Spleen (tissue), 11 donors: ENCODE measurements at regions not wholly inside any gene's neighbourhood (a gene's known extent, or its start where the extent isn't known, plus 50 kb on each side); places are given as distances from the start of the nearest gene placed in this dataset.
A peak's percentile ranks its signal among the peaks of the same experiment; 100 is the strongest.

Experiments used
- DNase-seq: peaks from one replicate; pipeline ENCODE4 v3.0.0-alpha.2; 2020
- H3K27ac ChIP-seq, 8 donors: fragments of 200-600 bp; sonication (generic) in 7 of 8; 1 replicate in 4 of 8; 2 replicates in 4 of 8; pipeline versions ENCODE4 v1.5.0 to v1.8.0; 2016 to 2021; ENCODE audit warnings: inconsistent platforms in 4 of 8, mild to moderate bottlenecking in 4 of 8, moderate library complexity in 1 of 8
- H3K27me3 ChIP-seq, 7 donors: fragments of 200-600 bp; sonication (generic) in 6 of 7; replicated peaks in 1 of 7; 1 replicate in 4 of 7; 2 replicates in 3 of 7; pipeline versions ENCODE4 v1.5.0 to v1.8.0; 2016 to 2021; ENCODE audit warnings: inconsistent platforms in 3 of 7, mild to moderate bottlenecking in 1 of 7
- H3K36me3 ChIP-seq, 6 donors: fragments of 200-600 bp; sonication (generic) in 5 of 6; 1 replicate in 4 of 6; 2 replicates in 2 of 6; pipeline versions ENCODE4 v1.5.0 to v1.8.0; 2016 to 2021; ENCODE audit warnings: inconsistent platforms in 2 of 6
- H3K4me1 ChIP-seq, 6 donors: fragments of 200-600 bp; sonication (generic) in 5 of 6; 1 replicate in 3 of 6; 2 replicates in 3 of 6; pipeline versions ENCODE4 v1.5.0 to v1.8.0; 2016 to 2021; ENCODE audit warnings: inconsistent platforms in 3 of 6
- H3K4me3 ChIP-seq, 8 donors: fragments of 200-600 bp; sonication (generic) in 7 of 8; 1 replicate in 4 of 8; 2 replicates in 4 of 8; pipeline versions ENCODE4 v1.5.0 to v1.8.0; 2016 to 2021; ENCODE audit warnings: inconsistent platforms in 4 of 8, mild to moderate bottlenecking in 4 of 8, moderate library complexity in 2 of 8
- H3K9me3 ChIP-seq, 8 donors: fragments of 200-600 bp; sonication (generic) in 7 of 8; 1 replicate in 4 of 8; 2 replicates in 4 of 8; pipeline versions ENCODE4 v1.5.0 to v1.8.0; 2016 to 2021; ENCODE audit warnings: inconsistent platforms in 4 of 8
- POLR2A ChIP-seq, 3 donors: fragments of 450-650 bp; IDR thresholded peaks; one replicate each; pipeline ENCODE4 v1.5.1; 2017; ENCODE audit warnings: antibody characterized with exemption in 3 of 3, mild to moderate bottlenecking in 1 of 3
- POLR2AphosphoS5 ChIP-seq, 3 donors: sonication (generic); formaldehyde crosslinking; IDR thresholded peaks; one replicate each; pipeline ENCODE4 v1.5.1; 2017; ENCODE audit warnings: antibody characterized with exemption in 3 of 3
- WGBS, 5 donors: extraction: QIAGEN DNeasy Blood & Tissue Kit in 3 of 5; methylation state at CpG; one replicate each; pipeline versions ENCODE4 v1.1.5 to v1.1.7; 2013 to 2018; 5-methylcytosine and 5-hydroxymethylcytosine counted together
- intact Hi-C: fragments of 100-400 bp; cut with DNase I; formaldehyde crosslinking; loops from one replicate; pipeline ENCODE4 v1.15.0; 2023; ENCODE audit warnings: low total_unique reads
- TF ChIP-seq, protein P1 (sequence below), 11 experiments: fragments of 200-600 bp in 7 of 11; fragments of 450-650 bp in 4 of 11; sonication (generic) in 4 of 11; IDR thresholded peaks in 8 of 11; conservative IDR thresholded peaks in 3 of 11; 1 replicate in 7 of 11; 2 replicates in 4 of 11; pipeline versions ENCODE4 v1.4.0 to v1.8.0; 2016 to 2021; ENCODE audit warnings: antibody characterized with exemption in 11 of 11, inconsistent platforms in 4 of 11, mild to moderate bottlenecking in 1 of 11
- donor health status: healthy with polysubstance abuse.
- donor health status: DM: no; HTN: no; CAD: no; lungs with moderate emphysema.
- donor health status: DM: no; HTN: no; CAD: no.
- donor health status: Bipolar disorder and iron deficiency.
- donor health status: healthy.
- donor health status: DM: no; HTN: no; CAD: no.
- donor health status: DM: yes; HTN: yes; CAD: no.

DNA sequence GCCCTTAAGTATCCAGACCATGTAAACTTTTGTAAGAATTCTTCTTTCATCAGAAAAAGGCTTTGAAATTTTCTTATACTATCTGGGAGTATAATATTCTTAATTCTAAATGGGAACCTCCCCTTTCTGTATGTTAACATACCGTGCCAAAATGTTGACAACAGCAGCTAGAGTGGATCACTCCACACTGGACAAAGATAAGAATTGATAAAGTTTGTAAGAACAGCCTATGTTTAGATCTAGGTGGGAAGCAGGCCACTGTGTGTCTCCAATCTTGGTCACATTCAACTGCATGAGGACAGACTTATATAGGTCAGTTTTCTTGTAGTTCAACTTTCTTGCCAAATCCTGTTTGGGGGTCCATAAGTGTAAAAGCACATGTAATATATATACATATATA is 235.7 kb downstream of the RPIA start:
- Histone ChIP-seq H3K27me3 (no peaks in the 10 kb centered on the region), H3K36me3 (no peaks in the 10 kb centered on the region), H3K27ac (no peak overlapping the region), H3K4me1 (no peaks in the 10 kb centered on the region), H3K9me3 (no peaks in the 10 kb centered on the region), H3K4me3 (no peak overlapping the region)
- TF ChIP-seq POLR2A (IDR thresholded peaks at IDR 0.05): no peak
- no peak for TF ChIP-seq POLR2AphosphoS5 (IDR thresholded peaks at IDR 0.05)
- TF ChIP-seq, protein P1, sequence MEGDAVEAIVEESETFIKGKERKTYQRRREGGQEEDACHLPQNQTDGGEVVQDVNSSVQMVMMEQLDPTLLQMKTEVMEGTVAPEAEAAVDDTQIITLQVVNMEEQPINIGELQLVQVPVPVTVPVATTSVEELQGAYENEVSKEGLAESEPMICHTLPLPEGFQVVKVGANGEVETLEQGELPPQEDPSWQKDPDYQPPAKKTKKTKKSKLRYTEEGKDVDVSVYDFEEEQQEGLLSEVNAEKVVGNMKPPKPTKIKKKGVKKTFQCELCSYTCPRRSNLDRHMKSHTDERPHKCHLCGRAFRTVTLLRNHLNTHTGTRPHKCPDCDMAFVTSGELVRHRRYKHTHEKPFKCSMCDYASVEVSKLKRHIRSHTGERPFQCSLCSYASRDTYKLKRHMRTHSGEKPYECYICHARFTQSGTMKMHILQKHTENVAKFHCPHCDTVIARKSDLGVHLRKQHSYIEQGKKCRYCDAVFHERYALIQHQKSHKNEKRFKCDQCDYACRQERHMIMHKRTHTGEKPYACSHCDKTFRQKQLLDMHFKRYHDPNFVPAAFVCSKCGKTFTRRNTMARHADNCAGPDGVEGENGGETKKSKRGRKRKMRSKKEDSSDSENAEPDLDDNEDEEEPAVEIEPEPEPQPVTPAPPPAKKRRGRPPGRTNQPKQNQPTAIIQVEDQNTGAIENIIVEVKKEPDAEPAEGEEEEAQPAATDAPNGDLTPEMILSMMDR (IDR thresholded peaks at IDR 0.05 in 8 of 11, conservative IDR thresholded peaks at IDR 0.05 in 3 of 11): no peak
- no peak for DNase-seq
- intact Hi-C loops: no loop called here
- 78 to 90% (median 84%) methylated on average over 1 of the region's 1 CpG for WGBS, 5 donors

GRCh38 chr2:88930659-88931058 is 239.2 kb downstream of the RPIA start:
- TF ChIP-seq, protein P1 (IDR thresholded peaks at IDR 0.05 in 8 of 11, conservative IDR thresholded peaks at IDR 0.05 in 3 of 11): no peak
- no peak for TF ChIP-seq POLR2AphosphoS5 (IDR thresholded peaks at IDR 0.05)
- no peak for TF ChIP-seq POLR2A (IDR thresholded peaks at IDR 0.05)

GRCh38 chr2:88932686-88933085 is 241.2 kb downstream of the RPIA start:
- no peak for DNase-seq
- Histone ChIP-seq H3K9me3 (no peaks in the 10 kb centered on the region), H3K4me1 (peaks cover 0 to 4% (median 0%) of the 10 kb centered on the region in 6 donors), H3K36me3 (no peaks in the 10 kb centered on the region), H3K27ac (no peak overlapping the region), H3K27me3 (no peaks in the 10 kb centered on the region), H3K4me3 (no peak overlapping the region)
- intact Hi-C loops: no loop called here
- TF ChIP-seq, protein P1 (IDR thresholded peaks at IDR 0.05 in 8 of 11, conservative IDR thresholded peaks at IDR 0.05 in 3 of 11): no peak
- no peak for TF ChIP-seq POLR2AphosphoS5 (IDR thresholded peaks at IDR 0.05)
- TF ChIP-seq POLR2A (IDR thresholded peaks at IDR 0.05): no peak
- 75 to 92% (median 80%) methylated on average over 3 of the region's 3 CpGs for WGBS, 5 donors

More at GRCh38 chr2:88930659-88931058, 239.2 kb downstream of the RPIA start:
- Histone ChIP-seq H3K4me3 (no peak overlapping the region), H3K9me3 (no peaks in the 10 kb centered on the region), H3K36me3 (no peaks in the 10 kb centered on the region), H3K4me1 (peaks cover 0 to 4% (median 0%) of the 10 kb centered on the region in 6 donors), H3K27ac (no peak overlapping the region), H3K27me3 (no peaks in the 10 kb centered on the region)
- intact Hi-C loops: no loop called here
- DNase-seq: no peak

DNA sequence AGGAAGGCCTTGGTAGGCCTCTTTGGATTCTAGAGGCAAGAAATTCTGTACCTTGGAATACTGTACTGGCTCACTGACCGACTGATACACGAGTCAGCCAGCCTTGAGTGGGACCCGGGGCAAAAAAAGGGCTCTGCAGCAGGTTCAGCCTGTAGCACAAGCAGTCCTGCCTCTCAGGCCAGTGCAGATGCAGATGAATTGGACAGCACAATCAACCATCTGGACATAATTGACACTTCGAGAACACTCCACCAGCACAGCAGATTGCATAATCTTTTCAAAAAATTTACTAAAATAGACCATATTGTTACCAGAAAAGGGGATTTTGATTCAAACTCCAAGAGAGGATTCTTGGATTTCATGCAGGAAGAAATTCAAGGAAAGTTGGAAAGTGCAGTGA is 241.6 kb downstream of the RPIA start:
- Histone ChIP-seq H3K36me3 (no peaks in the 10 kb centered on the region), H3K9me3 (no peaks in the 10 kb centered on the region), H3K4me3 (no peak overlapping the region), H3K27me3 (no peaks in the 10 kb centered on the region), H3K4me1 (peaks cover 0 to 4% (median 0%) of the 10 kb centered on the region in 6 donors), H3K27ac (no peak overlapping the region)
- WGBS, 5 donors: 64 to 90% (median 75%) methylated on average over 4 of the region's 4 CpGs
- TF ChIP-seq POLR2AphosphoS5 (IDR thresholded peaks at IDR 0.05) (no peak), POLR2A (IDR thresholded peaks at IDR 0.05) (no peak)
- intact Hi-C loops: no loop called here
- DNase-seq: no peak

DNA sequence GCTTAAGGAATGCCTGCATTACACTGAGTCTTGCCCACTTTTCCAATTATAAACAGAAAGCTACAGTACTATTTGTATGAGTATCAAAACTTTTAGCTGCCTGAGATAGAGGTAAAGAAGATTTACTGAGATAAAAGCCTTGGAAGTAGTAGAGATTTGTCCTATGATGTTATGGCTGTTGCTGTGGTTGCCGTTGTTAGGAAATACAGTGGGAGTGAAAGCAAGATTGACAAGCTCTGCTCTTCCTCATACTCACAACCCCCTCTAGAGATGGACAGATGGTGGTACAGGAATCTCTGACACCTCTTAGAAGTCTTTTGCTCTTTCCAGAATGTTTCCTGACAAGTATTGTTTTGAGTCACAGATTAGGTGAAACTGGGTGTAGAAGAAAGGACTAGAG is 242.5 kb downstream of the RPIA start:
- no peaks in the 10 kb centered on the region for H3K27me3 ChIP-seq
- no peak overlapping the region for H3K4me3 ChIP-seq
- no peak for DNase-seq
- H3K9me3 ChIP-seq: no peaks in the 10 kb centered on the region
- intact Hi-C loops: no loop called here
- TF ChIP-seq, protein P1 (IDR thresholded peaks at IDR 0.05 in 8 of 11, conservative IDR thresholded peaks at IDR 0.05 in 3 of 11): peak in 2 of 11 experiments; percentile 23 to 24
- TF ChIP-seq POLR2A (IDR thresholded peaks at IDR 0.05) (no peak), POLR2AphosphoS5 (IDR thresholded peaks at IDR 0.05) (no peak)
- peaks cover 0 to 4% (median 0%) of the 10 kb centered on the region in 6 donors for H3K4me1 ChIP-seq
- H3K27ac ChIP-seq: no peak overlapping the region
- 6 to 15% (median 10%) methylated on average over 1 of the region's 1 CpG for WGBS, 5 donors
- H3K36me3 ChIP-seq: no peaks in the 10 kb centered on the region
